Esophagus muscularis mucosa (tissue), 4 donors: ENCODE measurements at regions not wholly inside any gene's neighbourhood (a gene's known extent, or its start where the extent isn't known, plus 50 kb on each side); places are given as distances from the start of the nearest gene placed in this dataset.

ENCODE experiments used
- DNase-seq: peaks from one replicate; pipeline ENCODE4 v3.0.0-alpha.2; 2017; ENCODE audit errors: extremely low spot score
- H3K27ac ChIP-seq, 4 donors: fragments of 200-600 bp; sonication (generic); replicated peaks in 1 of 4; 1 replicate in 3 of 4; 2 replicates in 1 of 4; pipeline ENCODE4 v1.5.1; 2016 to 2019; ENCODE audit warnings: mild to moderate bottlenecking in 1 of 4
- H3K27me3 ChIP-seq, 4 donors: fragments of 200-600 bp; sonication (generic); one replicate each; pipeline versions ENCODE4 v1.5.1 to v1.6.0; 2016 to 2019
- H3K36me3 ChIP-seq, 4 donors: fragments of 200-600 bp; sonication (generic); one replicate each; pipeline ENCODE4 v1.5.1; 2016 to 2019
- H3K4me1 ChIP-seq, 4 donors: fragments of 200-600 bp; sonication (generic); one replicate each; pipeline ENCODE4 v1.5.1; 2016 to 2019
- H3K4me3 ChIP-seq, 4 donors: fragments of 200-600 bp; sonication (generic); 1 replicate in 2 of 4; 2 replicates in 2 of 4; pipeline ENCODE4 v1.5.1; 2016 to 2019; ENCODE audit warnings: mild to moderate bottlenecking in 4 of 4, moderate library complexity in 1 of 4
- H3K9me3 ChIP-seq, 4 donors: fragments of 200-600 bp; sonication (generic); 1 replicate in 3 of 4; 2 replicates in 1 of 4; pipeline ENCODE4 v1.5.1; 2016 to 2019
- CTCF ChIP-seq, 3 experiments: fragments of 200-600 bp in 2 of 3; fragments of 450-650 bp in 1 of 3; sonication (generic) in 2 of 3; IDR thresholded peaks; one replicate each; pipeline ENCODE4 v1.5.1; 2017 to 2019; ENCODE audit warnings: antibody characterized with exemption in 3 of 3, mild to moderate bottlenecking in 2 of 3, moderate library complexity in 1 of 3
- EP300 ChIP-seq: sonication (generic); formaldehyde crosslinking; IDR thresholded peaks from one replicate; pipeline ENCODE4 v1.6.1; 2017; ENCODE audit warnings: antibody characterized with exemption
- POLR2A ChIP-seq: fragments of 450-650 bp; IDR thresholded peaks from one replicate; pipeline ENCODE4 v1.6.1; 2017; ENCODE audit warnings: antibody characterized with exemption, moderate library complexity, mild to moderate bottlenecking, low read depth
- POLR2AphosphoS5 ChIP-seq, 2 donors: sonication (generic); formaldehyde crosslinking; IDR thresholded peaks; one replicate each; pipeline ENCODE4 v1.6.1; 2017; ENCODE audit warnings: antibody characterized with exemption in 2 of 2
- WGBS: methylation state at CpG from one replicate; pipeline ENCODE4 v1.1.5; 2018; 5-methylcytosine and 5-hydroxymethylcytosine counted together
- intact Hi-C: fragments of 100-400 bp; cut with DNase I; formaldehyde crosslinking; loops from one replicate; pipeline ENCODE4 v1.15.1; 2023

DNA sequence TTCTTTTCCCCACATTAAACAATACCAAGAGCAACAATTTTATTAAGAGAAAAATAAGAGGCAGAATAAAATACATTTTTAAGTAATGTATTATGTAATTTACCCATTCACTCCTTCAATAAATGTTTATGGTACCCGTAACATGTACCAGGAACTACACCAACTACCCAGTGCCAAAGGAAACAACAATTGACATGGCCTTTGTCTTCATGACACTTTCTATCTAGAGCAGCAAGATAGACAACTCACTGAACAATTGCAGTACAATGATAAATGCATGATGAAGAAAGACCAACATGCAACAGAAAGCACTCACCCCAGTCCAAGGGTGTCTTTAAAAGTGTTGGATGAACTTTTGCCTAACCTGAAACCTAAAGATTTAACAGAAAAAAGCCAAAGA, 493.8 kb downstream of the IGSF11 start:
- Histone ChIP-seq H3K9me3 (no peaks in the 10 kb centered on the region), H3K36me3 (no peaks in the 10 kb centered on the region), H3K27me3 (no peaks in the 10 kb centered on the region), H3K4me1 (no peaks in the 10 kb centered on the region), H3K4me3 (no peak overlapping the region), H3K27ac (no peak overlapping the region)
- TF ChIP-seq CTCF (IDR thresholded peaks at IDR 0.05) (no peak), POLR2A (no peak), POLR2AphosphoS5 (IDR thresholded peaks at IDR 0.05) (no peak), EP300 (no peak)
- intact Hi-C loops: no loop called here
- DNase-seq: no peak
- 79% methylated on average over 1 of the region's 1 CpG for WGBS

DNA sequence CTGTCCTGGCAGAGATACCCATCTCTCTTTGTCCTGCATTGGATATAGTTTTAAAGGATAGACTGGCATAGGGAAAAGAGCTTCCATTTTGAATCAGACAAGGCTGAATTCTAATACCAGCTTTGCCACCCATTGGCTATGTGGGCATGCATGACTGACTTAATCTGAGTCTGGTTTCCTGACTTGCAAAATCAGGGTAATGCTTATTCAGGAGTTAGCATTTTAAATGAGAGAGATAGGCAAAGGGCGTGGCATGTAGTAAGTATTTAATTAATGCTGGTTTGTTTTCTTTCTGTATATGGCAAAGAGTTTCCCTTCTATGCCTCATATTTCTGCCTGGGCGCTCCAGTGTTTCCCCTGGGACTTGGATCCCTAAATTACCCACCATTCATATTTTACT, 492.9 kb downstream of the IGSF11 start:
- no peaks in the 10 kb centered on the region for H3K9me3 ChIP-seq
- TF ChIP-seq POLR2AphosphoS5 (IDR thresholded peaks at IDR 0.05): no peak
- no peak for TF ChIP-seq CTCF (IDR thresholded peaks at IDR 0.05)
- no peak for TF ChIP-seq EP300
- no peak for TF ChIP-seq POLR2A
- 76% methylated on average over 2 of the region's 2 CpGs for WGBS
- no peaks in the 10 kb centered on the region for H3K27me3 ChIP-seq
- intact Hi-C loops: no loop called here
- DNase-seq: no peak
- no peak overlapping the region for H3K27ac ChIP-seq
- H3K4me3 ChIP-seq: no peak overlapping the region
- no peaks in the 10 kb centered on the region for H3K36me3 ChIP-seq
- no peaks in the 10 kb centered on the region for H3K4me1 ChIP-seq

- TF ChIP-seq POLR2AphosphoS5 (IDR thresholded peaks at IDR 0.05) (no peak), POLR2A (no peak), CTCF (IDR thresholded peaks at IDR 0.05) (no peak), EP300 (no peak)
- Histone ChIP-seq H3K27me3 (no peaks in the 10 kb centered on the region), H3K27ac (no peak overlapping the region), H3K9me3 (no peaks in the 10 kb centered on the region), H3K4me3 (no peak overlapping the region), H3K36me3 (no peaks in the 10 kb centered on the region), H3K4me1 (no peaks in the 10 kb centered on the region)
- 45% methylated on average over 1 of the region's 1 CpG for WGBS
- intact Hi-C loops: no loop called here
- DNase-seq: no peak
Observed at GRCh38 chr3:118543832-118544231, 490.8 kb downstream of the IGSF11 start.

DNA sequence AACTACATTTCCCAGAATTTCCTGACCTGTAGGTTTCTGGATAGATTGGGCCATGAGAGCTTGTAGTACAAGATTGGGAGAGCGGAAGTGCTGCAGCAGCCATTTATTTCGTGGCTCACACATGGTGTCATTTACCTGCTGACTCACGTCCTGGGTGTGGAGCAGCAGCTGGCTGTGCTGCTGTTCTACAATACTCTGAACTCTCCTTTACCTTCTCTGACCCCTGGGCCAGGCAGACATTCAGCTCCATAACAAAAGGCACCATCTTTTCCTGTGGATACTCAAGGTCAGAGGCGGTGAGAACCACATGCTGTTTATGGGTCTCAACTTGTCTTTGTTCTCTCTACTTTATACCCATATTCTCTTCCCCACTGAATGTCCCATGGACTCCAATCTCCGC, 490.2 kb downstream of the IGSF11 start:
- TF ChIP-seq POLR2A: no peak
- no peak for TF ChIP-seq POLR2AphosphoS5 (IDR thresholded peaks at IDR 0.05)
- no peak for TF ChIP-seq CTCF (IDR thresholded peaks at IDR 0.05)
- no peak for TF ChIP-seq EP300
- intact Hi-C loops: no loop called here
- H3K27ac ChIP-seq: no peak overlapping the region
- H3K4me3 ChIP-seq: no peak overlapping the region
- no peak for DNase-seq
- no peaks in the 10 kb centered on the region for H3K36me3 ChIP-seq
- no peaks in the 10 kb centered on the region for H3K27me3 ChIP-seq
- H3K4me1 ChIP-seq: no peaks in the 10 kb centered on the region
- WGBS: 74% methylated on average over 5 of the region's 5 CpGs
- no peaks in the 10 kb centered on the region for H3K9me3 ChIP-seq

GRCh38 chr3:118548434-118548833, 486.2 kb downstream of the IGSF11 start:
- TF ChIP-seq EP300 (no peak), POLR2A (no peak), CTCF (IDR thresholded peaks at IDR 0.05) (no peak), POLR2AphosphoS5 (IDR thresholded peaks at IDR 0.05) (no peak)
- WGBS: 91% methylated on average over 4 of the region's 4 CpGs
- DNase-seq: no peak

More at GRCh38 chr3:118548434-118548833, 486.2 kb downstream of the IGSF11 start:
- no peak overlapping the region for H3K27ac ChIP-seq
- intact Hi-C loops: no loop called here
- no peak overlapping the region for H3K4me3 ChIP-seq
- no peaks in the 10 kb centered on the region for H3K4me1 ChIP-seq
- no peaks in the 10 kb centered on the region for H3K27me3 ChIP-seq
- H3K36me3 ChIP-seq: no peaks in the 10 kb centered on the region
- H3K9me3 ChIP-seq: no peaks in the 10 kb centered on the region
